PC-9 (cell line): ENCODE measurements at regions not wholly inside any gene's neighbourhood (a gene's known extent, or its start where the extent isn't known, plus 50 kb on each side); places are given as distances from the start of the nearest gene placed in this dataset.
"Not testable (repeated sequence)": the region's sequence is repeated elsewhere in the genome, so short reads cannot be mapped to it uniquely, and the experiment has no call there.

Experiments
- BruUV-seq: library from RNA; stranded (reverse); fragments of 400-500 nt; replicated peaks from 2 replicates; lab custom pipeline; 2021; lab: Mats Ljungman, UMichigan
- CTCF ChIA-PET: fragments of 300-600 bp; sonication (Branson Sonifier 250); formaldehyde crosslinking; loops from one replicate; lab custom pipeline; 2022; ENCODE audit warnings: antibody characterized with exemption; lab: Charles Lee
- POLR2A ChIA-PET: fragments of 300-600 bp; sonication (Branson Sonifier 250); formaldehyde crosslinking; loops from one replicate; lab custom pipeline; 2022; ENCODE audit warnings: antibody characterized with exemption; ENCODE audit not compliant: unreplicated experiment; lab: Charles Lee
- DNase-seq, 2 experiments: peaks; one replicate each; pipeline versions ENCODE4 v3.0.0 to v3.0.0-alpha.2; 2015 to 2022; ENCODE audit warnings: mixed read lengths in 1 of 2
- H2AFZ ChIP-seq: fragments of 200-600 bp; sonication (generic); 2 replicates; pipeline ENCODE4 v1.8.1; 2017; ENCODE audit warnings: antibody characterized with exemption
- H3F3A ChIP-seq: fragments of 200-600 bp; sonication (generic); 2 replicates; pipeline ENCODE4 v1.8.1; 2017; ENCODE audit warnings: antibody characterized with exemption, mild to moderate bottlenecking, low read depth; ENCODE audit not compliant: insufficient read depth
- H3K27ac ChIP-seq: fragments of 200-600 bp; sonication (generic); 2 replicates; pipeline ENCODE4 v1.6.1; 2016; ENCODE audit warnings: mixed run types
- H3K27me3 ChIP-seq: fragments of 200-600 bp; sonication (generic); 2 replicates; pipeline ENCODE4 v1.6.1; 2016; ENCODE audit warnings: low read depth, mixed run types; ENCODE audit not compliant: insufficient read depth
- H3K36me3 ChIP-seq: fragments of 200-600 bp; sonication (generic); 2 replicates; pipeline ENCODE4 v1.6.1; 2016; ENCODE audit warnings: low read depth, mixed run types
- H3K4me1 ChIP-seq: fragments of 200-600 bp; sonication (generic); replicated peaks from 2 replicates; pipeline ENCODE4 v1.6.1; 2016; ENCODE audit warnings: mixed run types; ENCODE audit not compliant: insufficient read depth
- H3K4me2 ChIP-seq: fragments of 200-600 bp; sonication (generic); 2 replicates; pipeline ENCODE4 v1.6.1; 2017; ENCODE audit warnings: mixed run types
- H3K4me3 ChIP-seq: fragments of 200-600 bp; sonication (generic); 2 replicates; pipeline ENCODE4 v1.6.1; 2016; ENCODE audit warnings: mixed run types
- H3K79me2 ChIP-seq: fragments of 200-600 bp; sonication (generic); 2 replicates; pipeline ENCODE4 v1.6.1; 2017; ENCODE audit warnings: low read depth, mixed run types
- H3K9me2 ChIP-seq: fragments of 200-600 bp; sonication (generic); 2 replicates; pipeline ENCODE4 v1.8.1; 2017; ENCODE audit warnings: mild to moderate bottlenecking; ENCODE audit not compliant: insufficient read depth
- H3K9me3 ChIP-seq: fragments of 200-600 bp; sonication (generic); 2 replicates; pipeline ENCODE4 v1.8.1; 2016; ENCODE audit warnings: low read depth; ENCODE audit not compliant: insufficient read depth
- H4K20me1 ChIP-seq: fragments of 200-600 bp; sonication (generic); 2 replicates; pipeline ENCODE4 v1.8.1; 2017; ENCODE audit not compliant: insufficient read depth
- CTCF ChIP-seq: fragments of 200-600 bp; sonication (generic); conservative IDR thresholded peaks from 2 replicates; pipeline ENCODE4 v1.6.1; 2017; ENCODE audit warnings: mixed run types, antibody characterized with exemption, mild to moderate bottlenecking, moderate library complexity
- EZH2 ChIP-seq: fragments of 200-600 bp; sonication (generic); IDR thresholded peaks from 2 replicates; pipeline ENCODE4 v1.8.0; 2017; ENCODE audit warnings: antibody characterized with exemption, low read depth
- intact Hi-C: fragments of 100-400 bp; cut with micrococcal nuclease; formaldehyde crosslinking; loops from one replicate; pipeline ENCODE4 v1.10.0; 2022; ENCODE audit not compliant: unreplicated experiment

GRCh38 chr4:111435986-111436744 is 709.1 kb upstream of the FAM241A start:
- no peaks in the 10 kb centered on the region for H3K9me3 ChIP-seq
- no peak overlapping the region for H2AFZ ChIP-seq
- no peaks in the 10 kb centered on the region for H3K4me1 ChIP-seq
- H3K9me2 ChIP-seq, result no peaks in the 10 kb centered on the region
- TF ChIP-seq EZH2, result no peak
- TF ChIP-seq CTCF, result no peak
- no peaks in the 10 kb centered on the region for H3K79me2 ChIP-seq
- H3K4me3 ChIP-seq, result no peak overlapping the region
- POLR2A ChIA-PET, result no interaction called here
- H3K4me2 ChIP-seq, result no peak overlapping the region
- intact Hi-C loops, result no loop called here
- CTCF ChIA-PET, result no interaction called here
- no peak for DNase-seq
- H3K27ac ChIP-seq, result no peak overlapping the region
- BruUV-seq, result no TSS peak
- H3F3A ChIP-seq, result no peaks in the 10 kb centered on the region
- no peaks in the 10 kb centered on the region for H3K36me3 ChIP-seq
- H3K27me3 ChIP-seq, result no peaks in the 10 kb centered on the region
- no peaks in the 10 kb centered on the region for H4K20me1 ChIP-seq

DNA sequence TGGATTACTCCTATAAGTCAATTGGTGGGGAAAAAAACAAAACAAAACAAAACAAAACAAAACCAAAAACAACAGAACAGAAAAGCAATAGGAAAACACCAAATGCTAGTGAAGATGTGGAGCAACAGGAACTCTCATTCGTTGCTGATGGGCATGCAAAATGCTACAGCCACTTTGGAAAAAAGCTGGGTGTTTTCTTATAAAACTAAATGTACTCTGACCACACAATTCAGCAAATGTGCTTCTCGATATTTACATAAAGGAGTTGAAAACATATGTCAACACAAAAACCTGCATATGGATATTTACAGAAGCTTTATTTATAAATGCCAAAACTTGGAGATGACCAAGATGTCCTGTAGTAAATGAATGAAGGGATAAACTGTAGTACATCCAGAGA is 703.6 kb upstream of the FAM241A start:
- no peaks in the 10 kb centered on the region for H3K9me3 ChIP-seq
- DNase-seq, result no peak
- no peak overlapping the region for H3K4me3 ChIP-seq
- no peaks in the 10 kb centered on the region for H4K20me1 ChIP-seq
- H3K79me2 ChIP-seq, result no peaks in the 10 kb centered on the region
- H3F3A ChIP-seq, result no peaks in the 10 kb centered on the region
- intact Hi-C loops, result no loop called here
- BruUV-seq, result no TSS peak
- H3K4me2 ChIP-seq, result no peak overlapping the region
- H2AFZ ChIP-seq, result no peak overlapping the region
- no peaks in the 10 kb centered on the region for H3K4me1 ChIP-seq
- ChIA-PET POLR2A (no interaction called here), CTCF (no interaction called here)
- TF ChIP-seq EZH2 (no peak), CTCF (no peak)
- no peaks in the 10 kb centered on the region for H3K27me3 ChIP-seq
- H3K36me3 ChIP-seq, result no peaks in the 10 kb centered on the region
- H3K9me2 ChIP-seq, result no peaks in the 10 kb centered on the region
- H3K27ac ChIP-seq, result no peak overlapping the region

DNA sequence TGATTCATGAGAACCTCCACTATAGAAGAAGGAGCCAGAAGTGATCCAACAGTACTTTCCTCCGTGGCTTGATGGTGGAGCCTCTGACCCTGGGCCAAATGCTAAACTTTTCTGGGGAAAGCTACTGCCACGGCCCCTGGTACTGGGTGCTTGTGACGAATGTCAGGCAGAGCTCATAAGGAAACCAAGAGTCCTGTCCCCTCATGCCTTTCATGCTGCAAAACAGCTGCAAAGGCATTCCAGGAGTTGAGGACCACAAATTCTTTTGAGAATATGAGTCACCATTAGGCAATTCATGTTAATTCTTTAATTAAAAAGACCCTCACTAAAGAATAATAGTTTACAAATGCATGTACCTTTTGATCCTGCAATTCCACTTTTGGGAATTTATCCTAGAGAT is 700.4 kb upstream of the FAM241A start:
- intact Hi-C loops, H3K36me3 ChIP-seq, CTCF ChIA-PET, H3K9me2 ChIP-seq, H3K4me1 ChIP-seq, BruUV-seq, H3K27ac ChIP-seq, H3K79me2 ChIP-seq, H3K4me2 ChIP-seq, H2AFZ ChIP-seq, DNase-seq, H3K4me3 ChIP-seq, H3K27me3 ChIP-seq, POLR2A ChIA-PET, H3K9me3 ChIP-seq, H3F3A ChIP-seq, H4K20me1 ChIP-seq: not testable (repeated sequence)

- intact Hi-C loops, result no loop called here
- ChIA-PET CTCF (no interaction called here), POLR2A (interaction anchor here (0.7 kb wide), 1 partner anchor 736 kb away, joined by 5 read pairs; no protein-coding TSS in a partner anchor)
- TF ChIP-seq EZH2, result no peak
- no peak for TF ChIP-seq CTCF
- H3K9me2 ChIP-seq, result no peaks in the 10 kb centered on the region
- DNase-seq, result no peak
- no peaks in the 10 kb centered on the region for H3K36me3 ChIP-seq
- no peaks in the 10 kb centered on the region for H3K79me2 ChIP-seq
- H2AFZ ChIP-seq, result no peak overlapping the region
- BruUV-seq, result no TSS peak
- no peaks in the 10 kb centered on the region for H4K20me1 ChIP-seq
- no peak overlapping the region for H3K4me3 ChIP-seq
- no peak overlapping the region for H3K27ac ChIP-seq
- H3F3A ChIP-seq, result no peaks in the 10 kb centered on the region
- H3K9me3 ChIP-seq, result no peaks in the 10 kb centered on the region
- no peaks in the 10 kb centered on the region for H3K4me1 ChIP-seq
- H3K4me2 ChIP-seq, result no peak overlapping the region
- H3K27me3 ChIP-seq, result no peaks in the 10 kb centered on the region
Measured at GRCh38 chr4:111449657-111450056, 695.6 kb upstream of the FAM241A start.
